ENCODE measurements at regions not wholly inside any gene's neighbourhood (a gene's known extent, or its start where the extent isn't known, plus 50 kb on each side); places are given as distances from the start of the nearest gene placed in this dataset.

DNA sequence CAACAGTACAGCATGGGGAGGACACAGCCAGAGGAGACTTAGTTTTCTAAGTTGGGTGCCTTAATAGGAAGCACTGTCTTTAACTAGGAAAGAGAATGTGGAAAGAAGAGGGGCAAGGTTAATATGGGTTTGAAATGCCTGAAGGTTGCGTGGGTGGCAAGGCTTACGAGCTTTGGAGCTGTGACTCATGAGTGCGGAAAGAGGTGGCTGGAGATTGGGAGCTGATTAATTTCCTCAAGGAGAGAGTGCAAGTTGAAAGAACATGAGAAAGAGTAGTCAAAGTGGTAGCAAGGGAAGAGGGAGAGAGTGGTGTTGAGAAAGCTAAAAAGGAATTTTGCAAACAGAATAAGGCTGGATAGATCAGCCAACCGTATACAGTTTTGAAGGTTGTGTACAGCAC, 157.5 kb upstream of the ADRA1D start:
- DNase-seq (ENCODE audit: low read depth) = peak; percentile 77
- no peak overlapping the region for H3K4me3 ChIP-seq (ENCODE audit: low read depth, low read length)

DNA sequence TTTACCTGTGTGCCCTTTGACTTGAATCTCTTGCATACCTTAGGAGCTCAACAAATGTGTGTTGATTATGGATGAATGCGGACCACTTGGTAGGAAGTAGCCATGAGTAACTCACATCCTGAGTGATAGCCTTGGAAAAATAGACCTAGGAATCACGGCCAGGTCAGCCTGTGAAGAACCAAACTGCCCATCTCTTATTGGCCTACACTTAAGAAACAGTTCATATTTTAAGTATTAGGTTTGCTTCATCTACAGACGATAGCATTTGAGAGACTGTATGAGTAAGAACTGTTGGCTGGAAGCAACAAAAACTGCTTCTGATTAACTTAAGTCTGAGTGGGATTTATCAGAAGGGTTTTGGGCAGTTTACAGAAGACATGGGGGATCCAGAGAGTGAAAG, 152.5 kb upstream of the ADRA1D start:
- peak; percentile 64 for DNase-seq (ENCODE audit: low read depth)
- no peak overlapping the region for H3K4me3 ChIP-seq (ENCODE audit: low read depth, low read length)

DNA sequence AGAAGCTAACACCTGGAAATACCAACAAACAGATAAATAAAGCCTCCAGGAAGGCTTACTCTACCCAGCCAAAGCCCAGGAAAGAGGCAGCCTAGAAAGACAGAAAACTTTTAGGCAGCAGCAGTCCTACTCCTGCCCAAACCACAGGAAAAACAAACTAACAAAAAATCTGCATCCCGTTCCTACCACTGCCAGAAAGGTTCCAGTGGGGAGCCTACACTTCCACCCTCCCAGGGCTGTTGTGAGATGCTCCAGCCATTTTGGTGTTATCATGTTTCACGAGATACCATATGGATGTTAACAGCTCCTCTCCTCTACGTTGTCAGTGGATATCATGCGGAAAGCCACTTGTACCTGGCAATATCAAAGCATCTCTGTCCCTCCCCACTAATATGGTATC, 135.9 kb upstream of the ADRA1D start:
- H3K4me3 ChIP-seq (ENCODE audit: low read depth, low read length) = no peak overlapping the region
- no peak for DNase-seq (ENCODE audit: low read depth)

DNA sequence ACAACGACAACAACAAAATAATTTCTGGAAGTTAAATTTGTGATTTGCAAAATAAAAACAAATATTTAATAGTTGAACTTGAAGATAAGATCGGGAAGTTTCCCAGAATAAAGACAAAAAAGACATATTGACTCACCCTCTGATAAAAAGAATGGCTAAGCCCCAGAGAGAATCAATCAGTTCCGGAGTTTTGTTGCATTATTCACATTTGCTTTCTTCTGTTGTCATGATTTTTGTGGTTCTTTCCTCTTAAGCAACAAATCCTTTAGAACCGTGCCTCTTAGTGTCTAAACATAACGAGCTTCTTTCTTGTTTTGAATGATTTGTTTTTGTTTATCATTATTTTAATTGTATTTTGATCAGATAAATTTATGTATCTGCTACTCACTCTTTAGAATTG, 134.9 kb upstream of the ADRA1D start:
- H3K4me3 ChIP-seq (ENCODE audit: low read depth, low read length) = no peak overlapping the region
- no peak for DNase-seq (ENCODE audit: low read depth)

DNA sequence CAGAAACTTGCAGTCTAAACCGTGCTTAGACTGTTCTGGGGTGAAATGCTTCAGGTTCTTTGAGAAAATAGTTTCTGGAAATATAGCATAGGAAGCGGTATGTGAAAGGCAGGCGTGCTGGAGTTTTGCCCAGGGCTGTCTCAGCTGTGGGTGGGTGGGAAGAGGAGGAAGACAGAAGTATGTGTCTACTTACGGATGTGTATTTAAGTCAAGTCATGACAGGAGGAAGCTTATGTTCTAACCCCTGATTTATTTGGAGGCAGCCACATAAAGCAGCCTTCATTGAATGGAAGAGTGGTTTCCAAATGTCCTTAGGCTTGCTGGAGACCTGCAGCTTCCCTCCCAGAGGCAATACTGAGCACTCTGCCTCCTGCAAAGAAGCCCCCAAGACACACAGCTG, 126.8 kb upstream of the ADRA1D start:
- H3K4me3 ChIP-seq (ENCODE audit: low read depth, low read length) = no peak overlapping the region
- peak; percentile 89 for DNase-seq (ENCODE audit: low read depth)

DNA sequence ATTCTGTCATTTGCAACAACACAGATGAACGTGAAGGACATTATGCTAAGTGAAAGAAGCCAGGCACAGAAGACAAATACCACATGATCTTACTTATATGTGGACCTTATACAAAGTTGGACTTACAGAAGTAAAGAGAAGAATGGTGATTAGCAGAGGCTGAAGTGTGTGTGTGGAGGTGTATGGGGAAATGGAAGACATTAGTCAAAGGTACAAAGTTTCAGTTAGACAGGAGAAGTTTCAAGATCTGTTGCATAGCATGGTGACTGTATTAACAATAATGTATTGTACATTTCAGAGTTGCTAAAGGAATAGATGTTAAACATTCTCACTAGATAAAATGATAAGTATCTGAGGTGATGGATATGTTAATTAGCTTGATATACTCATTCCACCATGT, 124.4 kb upstream of the ADRA1D start:
- DNase-seq (ENCODE audit: low read depth) = no peak

DNA sequence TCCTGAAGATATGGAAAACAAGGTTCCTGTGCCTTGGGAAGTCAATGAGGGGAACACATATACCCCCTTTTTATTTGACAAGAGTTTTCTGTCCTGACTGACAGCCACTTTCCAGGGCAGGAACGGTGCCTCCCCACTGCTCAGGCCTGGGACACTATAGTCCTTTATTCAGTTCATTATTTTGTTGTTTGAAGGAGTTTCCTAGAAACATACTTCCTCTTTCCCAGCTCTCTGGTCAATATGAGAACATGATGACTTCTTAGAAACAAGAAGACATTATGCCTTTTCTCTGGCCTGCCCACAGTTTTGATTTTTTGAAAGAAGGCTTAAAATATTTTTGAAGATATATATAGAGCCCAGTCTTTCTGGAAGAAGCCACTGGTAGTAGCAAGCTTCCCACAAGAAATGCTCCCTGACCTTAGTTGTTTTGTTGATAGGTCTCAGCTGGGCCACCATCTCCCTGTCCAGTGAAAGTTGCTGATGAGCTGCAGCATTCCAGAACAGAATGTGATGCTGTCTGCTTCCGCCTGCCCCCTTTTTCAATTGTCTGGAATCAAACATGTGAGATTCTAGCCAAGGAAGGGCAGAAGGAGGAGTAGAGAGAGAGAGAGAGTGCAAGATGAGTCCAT, 122.7 kb upstream of the ADRA1D start:
- no peak for DNase-seq (ENCODE audit: low read depth)
- no peak overlapping the region for H3K4me3 ChIP-seq (ENCODE audit: low read depth, low read length)

More for the DNA sequence above, 124.4 kb upstream of the ADRA1D start:
- no peak overlapping the region for H3K4me3 ChIP-seq (ENCODE audit: low read depth, low read length)

DNA sequence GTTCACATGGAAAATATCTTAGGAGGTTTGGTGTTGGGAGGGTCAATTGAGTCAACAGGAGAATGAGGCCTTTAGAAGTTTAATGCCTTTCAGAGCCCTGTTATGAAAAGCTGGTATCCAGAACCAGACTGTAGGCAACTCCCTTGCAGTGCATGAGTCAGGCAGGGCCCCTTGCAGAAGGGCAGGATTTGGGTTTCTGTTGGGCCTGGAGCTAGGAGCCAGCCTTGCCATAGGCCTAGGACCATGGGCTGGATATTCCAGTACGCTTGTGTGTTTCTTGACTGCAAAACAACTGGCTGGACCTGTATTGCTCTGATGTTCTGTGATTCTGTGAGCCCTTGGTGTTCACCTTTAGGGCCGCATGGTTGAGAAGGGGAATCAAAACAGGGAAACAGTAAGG, 121.8 kb upstream of the ADRA1D start:
- no peak for DNase-seq (ENCODE audit: low read depth)
- no peak overlapping the region for H3K4me3 ChIP-seq (ENCODE audit: low read depth, low read length)

DNA sequence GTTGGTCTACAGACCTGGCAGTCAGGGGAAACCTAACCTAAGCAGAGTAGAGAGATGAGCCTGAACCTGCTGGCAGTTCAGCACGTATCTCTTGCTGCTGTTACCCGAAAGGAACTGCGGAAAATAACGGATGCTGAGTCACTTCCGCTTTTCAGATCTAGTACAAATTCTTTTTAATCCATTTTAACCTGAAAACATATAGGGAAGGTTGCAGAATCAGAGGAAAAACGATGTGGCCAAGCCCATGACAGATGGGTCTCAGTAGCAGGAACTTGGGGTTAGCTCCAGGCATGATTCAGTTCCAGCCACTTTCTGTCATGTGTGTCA, 120.7 kb upstream of the ADRA1D start:
- no peak overlapping the region for H3K4me3 ChIP-seq (ENCODE audit: low read depth, low read length)
- DNase-seq (ENCODE audit: low read depth) = no peak

DNA sequence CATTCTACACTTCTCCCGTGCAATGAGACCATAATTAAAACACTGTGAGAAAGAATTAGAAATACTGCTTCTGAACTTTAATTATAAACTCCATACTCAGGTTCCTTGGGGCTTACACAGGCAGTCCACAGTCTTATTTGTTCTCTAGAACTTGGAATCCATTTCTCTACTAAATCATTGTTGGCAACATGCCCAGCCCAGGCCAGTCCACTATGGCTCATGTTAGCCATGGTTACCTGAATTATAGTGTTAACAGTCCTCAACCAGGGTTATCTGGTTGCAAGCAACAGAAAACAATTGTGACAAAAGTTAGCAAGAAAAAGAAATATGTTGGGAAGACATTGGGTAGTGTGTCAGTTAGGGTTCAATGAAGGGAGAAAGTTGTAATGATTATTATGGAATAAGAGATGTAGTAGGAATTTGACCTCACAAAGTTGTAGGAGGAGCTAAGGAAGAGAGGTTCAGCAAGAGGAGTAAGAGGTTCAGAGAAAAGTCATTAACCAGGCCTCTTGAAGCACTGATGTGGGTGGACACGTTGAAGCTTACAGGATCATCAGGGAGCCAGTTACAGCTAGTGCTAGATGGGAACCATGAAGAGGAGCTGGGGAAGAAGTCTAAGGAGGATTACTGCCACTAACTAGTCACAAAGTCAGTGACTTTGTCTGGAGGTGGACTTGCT, 120.2 kb upstream of the ADRA1D start:
- no peak overlapping the region for H3K4me3 ChIP-seq (ENCODE audit: low read depth, low read length)
- DNase-seq (ENCODE audit: low read depth) = no peak

DNA sequence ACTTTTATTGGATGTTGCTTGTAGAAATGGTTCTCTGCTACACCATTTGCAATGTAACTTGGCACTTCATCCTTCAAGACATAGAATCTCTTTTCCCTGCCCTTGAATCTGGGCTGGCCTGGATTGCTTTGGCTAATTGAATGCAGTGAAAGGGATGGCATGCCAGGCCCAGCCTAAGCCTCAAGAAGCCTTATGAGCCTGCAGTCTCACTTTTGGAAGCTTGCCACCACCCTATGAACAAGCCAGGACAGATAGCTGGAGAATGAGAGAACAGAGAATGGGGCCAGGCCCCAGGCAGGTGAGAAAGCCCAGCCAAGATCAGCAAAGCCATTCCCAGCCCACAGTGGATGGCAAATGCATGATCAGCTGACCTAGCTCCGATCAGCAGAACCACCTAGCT, 117.0 kb upstream of the ADRA1D start:
- no peak for DNase-seq (ENCODE audit: low read depth)
- H3K4me3 ChIP-seq (ENCODE audit: low read depth, low read length) = no peak overlapping the region

DNA sequence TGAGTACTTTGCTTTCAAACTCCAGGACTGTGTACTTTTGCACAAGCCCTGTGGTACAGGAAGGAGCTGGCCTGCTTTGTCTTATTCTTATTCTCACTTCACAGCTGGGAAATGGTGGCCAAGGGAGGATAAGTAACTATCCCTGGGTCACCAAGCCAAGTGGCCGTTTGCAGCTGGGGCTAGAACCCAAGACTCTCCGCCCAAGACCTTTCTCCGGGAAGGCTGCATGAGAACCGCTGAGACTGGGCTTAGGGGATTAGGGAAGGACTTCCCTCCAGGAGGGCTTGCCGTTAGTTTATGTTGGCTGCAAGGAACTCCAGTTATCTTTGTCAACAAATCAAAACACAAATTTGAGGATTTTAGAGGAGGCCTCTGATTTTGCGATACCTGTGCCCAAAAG, 109.5 kb upstream of the ADRA1D start:
- no peak for DNase-seq (ENCODE audit: low read depth)
- no peak overlapping the region for H3K4me3 ChIP-seq (ENCODE audit: low read depth, low read length)

DNA sequence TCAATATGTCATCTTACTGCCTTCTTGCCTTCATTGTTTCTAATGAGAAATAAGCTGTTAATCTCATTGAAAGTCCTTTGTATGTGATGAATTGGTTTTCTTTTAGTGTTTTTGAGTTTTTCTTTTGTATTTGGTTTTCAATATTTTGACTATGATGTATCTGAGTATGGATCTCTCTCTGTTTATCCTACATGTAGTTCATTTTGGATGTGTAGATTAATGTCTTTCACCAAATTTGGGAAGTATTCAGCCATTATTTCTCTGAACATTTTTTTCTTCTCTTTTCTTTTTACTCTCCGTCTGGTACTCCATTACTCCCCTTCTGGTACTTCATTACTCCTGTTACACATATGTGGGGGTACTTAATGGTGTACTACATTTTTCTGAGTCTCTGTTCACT, 103.3 kb upstream of the ADRA1D start:
- no peak overlapping the region for H3K4me3 ChIP-seq (ENCODE audit: low read depth, low read length)
- no peak for DNase-seq (ENCODE audit: low read depth)

DNA sequence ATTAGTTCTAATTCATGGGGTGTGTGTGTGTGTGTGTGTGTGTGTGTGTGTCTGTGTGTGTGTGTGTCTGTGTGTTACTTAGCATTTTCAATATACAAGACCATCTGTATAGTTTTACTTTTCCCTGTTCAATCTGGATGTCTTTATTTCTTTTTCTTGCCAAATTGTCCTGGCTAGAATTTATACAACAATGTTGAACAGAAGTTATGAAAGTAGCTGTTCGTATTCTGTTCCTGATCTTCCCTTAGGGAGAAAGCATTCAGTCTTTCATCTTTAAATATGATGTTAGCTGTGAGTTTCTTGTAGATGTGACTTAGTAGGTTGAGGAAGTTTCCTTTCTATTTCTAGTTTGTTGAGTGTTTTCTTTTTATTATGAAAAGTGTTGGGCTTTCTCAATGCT, 101.0 kb upstream of the ADRA1D start:
- no peak overlapping the region for H3K4me3 ChIP-seq (ENCODE audit: low read depth, low read length)

DNA sequence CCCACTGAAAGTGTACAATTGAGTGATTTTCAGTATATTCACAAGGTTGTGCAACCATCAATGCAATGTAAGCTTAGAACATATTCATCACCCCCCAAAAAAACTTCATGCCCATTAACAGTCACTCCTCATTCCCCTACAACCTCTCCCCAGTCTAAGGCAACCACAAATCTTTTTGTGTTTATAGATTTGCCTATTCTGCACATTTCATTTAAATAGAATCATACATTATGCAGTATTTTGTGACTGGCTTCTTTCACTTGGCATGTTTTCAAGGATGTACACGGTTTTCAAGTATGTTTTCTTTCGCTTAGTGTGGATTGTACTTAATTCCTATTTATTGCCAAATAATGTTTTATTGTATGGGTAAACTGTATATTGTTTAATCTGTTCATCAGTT, 95.6 kb upstream of the ADRA1D start:
- peak; percentile 16 for DNase-seq (ENCODE audit: low read depth)
- H3K4me3 ChIP-seq (ENCODE audit: low read depth, low read length) = no peak overlapping the region

More for the DNA sequence above, 101.0 kb upstream of the ADRA1D start:
- DNase-seq (ENCODE audit: low read depth) = no peak

DNA sequence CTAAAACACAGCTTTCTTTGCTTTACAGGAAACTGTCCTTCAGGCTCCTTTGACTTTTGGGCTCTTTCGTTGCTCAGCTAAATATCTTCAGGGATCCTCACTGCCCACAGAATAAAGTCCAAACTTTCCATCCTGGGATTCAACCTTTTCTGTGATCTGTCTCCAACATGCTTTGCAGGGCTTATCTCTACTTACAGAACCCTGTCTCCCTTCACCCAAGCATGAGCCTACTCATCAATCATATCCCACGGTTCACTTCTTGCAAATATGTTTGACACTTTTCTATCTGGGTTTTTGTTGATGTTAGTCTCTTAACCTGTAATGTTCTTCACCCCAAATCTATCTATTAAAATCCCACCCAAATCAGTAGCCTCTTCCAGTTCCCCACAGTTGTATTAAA, 93.5 kb upstream of the ADRA1D start:
- no peak overlapping the region for H3K4me3 ChIP-seq (ENCODE audit: low read depth, low read length)
- no peak for DNase-seq (ENCODE audit: low read depth)

DNA sequence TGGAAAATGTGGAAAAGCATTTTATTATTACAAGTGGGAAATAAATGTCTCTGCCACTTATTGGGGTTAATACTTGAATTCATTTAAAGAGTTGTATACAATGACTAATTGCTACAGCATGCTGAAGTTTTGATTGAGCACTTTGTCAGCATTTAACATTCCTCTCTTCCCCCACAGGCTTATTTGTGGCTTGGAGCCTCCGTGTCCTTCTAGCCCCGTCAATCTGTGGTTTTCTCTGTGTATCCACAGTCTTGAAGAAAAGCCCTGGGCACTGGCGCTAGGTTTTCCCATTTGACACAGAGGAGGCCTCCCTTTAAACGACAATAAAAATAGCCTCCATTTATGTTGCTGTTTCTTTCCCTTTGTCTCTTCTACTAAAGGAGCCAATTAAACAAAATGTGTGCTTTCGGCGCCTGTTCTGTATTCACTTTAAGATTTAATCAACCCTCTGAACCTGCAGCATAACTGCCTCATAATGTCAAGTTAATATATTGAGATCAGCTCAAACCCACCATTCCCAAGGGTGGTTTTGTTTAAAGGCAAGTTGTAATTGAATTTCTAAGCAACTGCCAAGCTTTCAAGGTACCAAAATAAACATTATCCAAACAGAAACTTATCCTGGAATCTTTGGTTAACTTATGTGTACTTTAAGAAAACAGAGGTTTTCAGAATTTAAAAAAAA, 92.9 kb upstream of the ADRA1D start:
- DNase-seq (ENCODE audit: low read depth) = peak; percentile 60
- H3K4me3 ChIP-seq (ENCODE audit: low read depth, low read length) = no peak overlapping the region

DNA sequence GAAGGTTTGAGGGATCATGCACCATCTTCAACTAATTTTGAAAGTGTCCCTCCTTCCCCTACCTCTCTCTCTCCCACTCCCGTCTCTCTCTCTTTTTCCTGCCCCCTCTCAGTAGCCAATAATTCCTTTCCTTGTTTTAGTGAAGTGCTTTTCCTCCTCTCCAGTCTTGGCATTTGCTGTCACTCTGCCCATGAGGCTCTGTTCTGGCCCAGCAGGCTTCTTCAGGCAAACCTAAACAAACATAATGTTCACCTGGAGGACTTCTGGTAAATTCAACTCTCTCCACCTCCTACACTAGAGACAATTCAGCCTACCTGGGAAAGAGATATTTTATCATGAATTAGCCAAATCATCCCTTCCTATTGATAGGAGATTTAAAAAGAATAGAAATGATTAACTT, 86.6 kb upstream of the ADRA1D start:
- no peak overlapping the region for H3K4me3 ChIP-seq (ENCODE audit: low read depth, low read length)
- DNase-seq (ENCODE audit: low read depth) = no peak

DNA sequence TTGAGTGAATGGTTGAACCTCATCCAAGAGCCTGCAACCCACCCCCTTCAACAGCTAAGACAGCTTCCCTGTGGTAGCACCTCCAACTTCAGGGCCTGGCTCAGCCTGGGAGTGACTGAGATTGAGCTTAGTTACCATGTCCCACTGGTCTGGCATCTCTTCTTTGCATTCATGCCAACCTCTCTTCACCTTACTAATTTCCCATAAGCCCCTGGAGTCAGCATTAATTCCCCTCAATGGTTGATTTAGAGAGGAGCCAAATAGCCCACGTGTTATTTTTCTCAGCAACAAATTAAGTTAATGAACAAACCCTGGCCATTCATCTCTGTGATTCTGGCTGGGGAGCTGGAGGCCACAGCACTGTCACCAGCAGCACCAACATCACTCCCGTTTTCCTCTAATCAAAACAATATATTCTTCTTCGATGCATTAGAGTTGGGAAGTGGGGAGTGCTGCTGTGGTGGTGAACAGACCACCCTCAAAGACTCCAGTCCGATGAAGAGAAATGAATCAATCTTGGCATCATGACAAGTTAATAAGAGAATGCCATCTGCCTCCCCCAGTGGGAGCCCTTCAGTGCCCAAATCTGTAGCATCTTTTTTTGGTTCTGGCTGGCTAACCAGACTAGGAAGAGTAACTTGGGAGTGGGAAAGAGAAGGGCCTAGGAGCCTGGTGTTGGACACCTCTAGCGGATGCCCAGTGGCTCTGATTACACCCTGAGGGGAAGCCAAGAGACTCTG, 83.2 kb upstream of the ADRA1D start:
- no peak for DNase-seq (ENCODE audit: low read depth)
- no peak overlapping the region for H3K4me3 ChIP-seq (ENCODE audit: low read depth, low read length)

DNA sequence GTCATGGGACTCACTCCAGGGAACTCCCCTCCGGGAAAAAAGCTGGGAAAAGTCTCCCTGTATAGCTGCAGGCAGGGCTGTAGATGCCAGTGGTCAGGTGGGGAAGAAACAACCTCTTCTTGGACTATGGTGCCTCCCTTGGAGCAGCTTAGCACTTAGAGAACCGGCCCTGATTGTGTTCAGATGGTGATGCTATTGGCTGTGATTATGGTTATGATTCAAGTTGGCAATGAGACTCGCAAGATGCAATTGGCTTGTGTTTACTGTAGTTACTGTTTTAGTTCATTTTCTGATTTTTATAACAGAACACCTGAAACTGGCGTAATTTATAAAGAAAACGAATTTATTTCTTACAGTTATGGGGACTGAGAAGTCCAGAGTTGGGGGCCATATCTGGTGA, 80.9 kb upstream of the ADRA1D start:
- no peak for DNase-seq (ENCODE audit: low read depth)
- no peak overlapping the region for H3K4me3 ChIP-seq (ENCODE audit: low read depth, low read length)
